ENCODE measurements at regions not wholly inside any gene's neighbourhood (a gene's known extent, or its start where the extent isn't known, plus 50 kb on each side); places are given as distances from the start of the nearest gene placed in this dataset.

- Histone ChIP-seq H3K36me3 (no peaks in the 10 kb centered on the region), H3K4me3 (ENCODE audit: low read depth in 1 of 2, low read length in 1 of 2) (no peak overlapping the region), H3K27me3 (no peaks in the 10 kb centered on the region), H3K27ac (no peak overlapping the region), H3K9me3 (no peaks in the 10 kb centered on the region), H3K4me1 (ENCODE audit: control insufficient read depth in 1 of 2, insufficient read depth in 1 of 2, low read depth in 1 of 2, low read length in 1 of 2) (no peaks in the 10 kb centered on the region)
- TF ChIP-seq CTCF (IDR thresholded peaks at IDR 0.05): no peak
Measured at GRCh38 chr10:25707976-25708671, 225.9 kb upstream of the MYO3A start.

GRCh38 chr10:25713894-25714240, 220.2 kb upstream of the MYO3A start:
- Histone ChIP-seq H3K4me3 (ENCODE audit: low read depth in 1 of 2, low read length in 1 of 2) (no peak overlapping the region), H3K27ac (no peak overlapping the region), H3K4me1 (ENCODE audit: control insufficient read depth in 1 of 2, insufficient read depth in 1 of 2, low read depth in 1 of 2, low read length in 1 of 2) (no peaks in the 10 kb centered on the region), H3K9me3 (no peaks in the 10 kb centered on the region), H3K36me3 (no peaks in the 10 kb centered on the region), H3K27me3 (no peaks in the 10 kb centered on the region)
- no peak for TF ChIP-seq CTCF (IDR thresholded peaks at IDR 0.05)

- H3K27ac ChIP-seq: no peak overlapping the region
- no peak for TF ChIP-seq CTCF (IDR thresholded peaks at IDR 0.05)
Measured at GRCh38 chr10:25724241-25724640, 209.8 kb upstream of the MYO3A start.

GRCh38 chr10:25725917-25726716, 207.9 kb upstream of the MYO3A start:
- H3K9me3 ChIP-seq: no peaks in the 10 kb centered on the region
- H3K4me1 ChIP-seq (ENCODE audit: control insufficient read depth in 1 of 2, insufficient read depth in 1 of 2, low read depth in 1 of 2, low read length in 1 of 2): no peaks in the 10 kb centered on the region
- no peak overlapping the region for H3K4me3 ChIP-seq (ENCODE audit: low read depth in 1 of 2, low read length in 1 of 2)
- H3K27ac ChIP-seq: no peak overlapping the region
- no peaks in the 10 kb centered on the region for H3K27me3 ChIP-seq
- no peaks in the 10 kb centered on the region for H3K36me3 ChIP-seq
- no peak for TF ChIP-seq CTCF (IDR thresholded peaks at IDR 0.05)

More at GRCh38 chr10:25724241-25724640, 209.8 kb upstream of the MYO3A start:
- no peaks in the 10 kb centered on the region for H3K4me1 ChIP-seq (ENCODE audit: control insufficient read depth in 1 of 2, insufficient read depth in 1 of 2, low read depth in 1 of 2, low read length in 1 of 2)
- no peaks in the 10 kb centered on the region for H3K36me3 ChIP-seq
- H3K9me3 ChIP-seq: no peaks in the 10 kb centered on the region
- no peaks in the 10 kb centered on the region for H3K27me3 ChIP-seq
- H3K4me3 ChIP-seq (ENCODE audit: low read depth in 1 of 2, low read length in 1 of 2): no peak overlapping the region

GRCh38 chr10:25738776-25739175, 195.3 kb upstream of the MYO3A start:
- Histone ChIP-seq H3K27me3 (no peaks in the 10 kb centered on the region), H3K27ac (no peak overlapping the region), H3K4me1 (ENCODE audit: control insufficient read depth in 1 of 2, insufficient read depth in 1 of 2, low read depth in 1 of 2, low read length in 1 of 2) (no peaks in the 10 kb centered on the region), H3K36me3 (no peaks in the 10 kb centered on the region), H3K9me3 (no peaks in the 10 kb centered on the region), H3K4me3 (ENCODE audit: low read depth in 1 of 2, low read length in 1 of 2) (no peak overlapping the region)
- no peak for TF ChIP-seq CTCF (IDR thresholded peaks at IDR 0.05)
